Liver (tissue), 8 donors: ENCODE measurements at regions not wholly inside any gene's neighbourhood (a gene's known extent, or its start where the extent isn't known, plus 50 kb on each side); places are given as distances from the start of the nearest gene placed in this dataset.

ENCODE experiments used
- DNase-seq: peaks from one replicate; pipeline ENCODE4 v3.0.0-alpha.2; 2017; ENCODE audit warnings: low spot score
- H3K27ac ChIP-seq, 2 donors: one replicate each; pipeline ENCODE4 v1.7.0; 2013; ENCODE audit warnings: inconsistent platforms in 2 of 2, low read length in 2 of 2, control low read depth in 1 of 2, low read depth in 1 of 2, mild to moderate bottlenecking in 1 of 2
- H3K27me3 ChIP-seq, 4 donors: one replicate each; pipeline versions ENCODE4 v1.6.1 to v1.7.0; 2013; ENCODE audit warnings: low read length in 3 of 4, inconsistent platforms in 1 of 4, mild to moderate bottlenecking in 1 of 4, moderate library complexity in 1 of 4; ENCODE audit not compliant: control insufficient read depth in 4 of 4, insufficient read depth in 4 of 4
- H3K36me3 ChIP-seq, 4 donors: one replicate each; pipeline versions ENCODE4 v1.6.1 to v1.7.0; 2013; ENCODE audit warnings: low read length in 3 of 4, mild to moderate bottlenecking in 3 of 4, low read depth in 1 of 4, moderate library complexity in 1 of 4; ENCODE audit not compliant: control insufficient read depth in 4 of 4, insufficient read depth in 3 of 4
- H3K4me1 ChIP-seq, 4 donors: one replicate each; pipeline versions ENCODE4 v1.6.1 to v1.7.0; 2013; ENCODE audit warnings: low read length in 3 of 4, mild to moderate bottlenecking in 3 of 4, moderate library complexity in 1 of 4; ENCODE audit not compliant: control insufficient read depth in 4 of 4, insufficient read depth in 4 of 4
- H3K4me3 ChIP-seq, 3 donors: one replicate each; pipeline versions ENCODE4 v1.6.1 to v1.7.0; 2013; ENCODE audit warnings: low read length in 3 of 3, control low read depth in 1 of 3, low read depth in 1 of 3, mild to moderate bottlenecking in 1 of 3
- H3K9ac ChIP-seq, 2 donors: one replicate each; pipeline ENCODE4 v1.7.0; 2013; ENCODE audit warnings: low read length in 2 of 2, mild to moderate bottlenecking in 2 of 2, moderate library complexity in 2 of 2, control low read depth in 1 of 2, low read depth in 1 of 2
- H3K9me3 ChIP-seq, 4 donors: one replicate each; pipeline versions ENCODE4 v1.6.1 to v1.7.0; 2013; ENCODE audit warnings: low read length in 3 of 4; ENCODE audit not compliant: control insufficient read depth in 4 of 4
- ATF3 ChIP-seq: IDR thresholded peaks from 2 replicates; pipeline ENCODE4 v1.6.1; 2016; ENCODE audit warnings: antibody characterized with exemption
- CTCF ChIP-seq: fragments of 150-350 bp; IDR thresholded peaks from 2 replicates; pipeline ENCODE4 v1.5.1; 2017; ENCODE audit warnings: improper control_type of control experiment, low read depth, low read length; ENCODE audit not compliant: missing input control
- EGR1 ChIP-seq, 2 donors: IDR thresholded peaks; 2 replicates each; pipeline ENCODE4 v1.6.1; 2016 to 2018; ENCODE audit warnings: antibody characterized with exemption in 2 of 2, low read depth in 2 of 2
- FOXA1 ChIP-seq: IDR thresholded peaks from 2 replicates; pipeline ENCODE4 v1.6.1; 2016; ENCODE audit warnings: antibody characterized with exemption
- FOXA2 ChIP-seq: IDR thresholded peaks from 2 replicates; pipeline ENCODE4 v1.6.1; 2016; ENCODE audit warnings: antibody characterized with exemption
- GABPA ChIP-seq, 2 donors: IDR thresholded peaks in 1 of 2; conservative IDR thresholded peaks in 1 of 2; 2 replicates each; pipeline ENCODE4 v1.6.1; 2016; ENCODE audit warnings: antibody characterized with exemption in 2 of 2, mild to moderate bottlenecking in 1 of 2, moderate library complexity in 1 of 2
- HNF4A ChIP-seq, 2 donors: conservative IDR thresholded peaks; 2 replicates each; pipeline ENCODE4 v1.6.1; 2016; ENCODE audit warnings: antibody characterized with exemption in 2 of 2, mild to moderate bottlenecking in 2 of 2
- HNF4G ChIP-seq: IDR thresholded peaks from 2 replicates; pipeline ENCODE4 v1.6.1; 2016; ENCODE audit warnings: antibody characterized with exemption
- JUND ChIP-seq, 2 donors: IDR thresholded peaks; 2 replicates each; pipeline ENCODE4 v1.6.1; 2016; ENCODE audit warnings: antibody characterized with exemption in 2 of 2
- MAX ChIP-seq: IDR thresholded peaks from 2 replicates; pipeline ENCODE4 v1.6.1; 2016; ENCODE audit warnings: antibody characterized with exemption
- NR2F2 ChIP-seq: IDR thresholded peaks from 2 replicates; pipeline ENCODE4 v1.6.1; 2016; ENCODE audit warnings: antibody characterized with exemption
- RAD21 ChIP-seq, 2 donors: IDR thresholded peaks; 2 replicates each; pipeline ENCODE4 v1.6.1; 2016; ENCODE audit warnings: antibody characterized with exemption in 2 of 2, mild to moderate bottlenecking in 2 of 2
- REST ChIP-seq: IDR thresholded peaks from 2 replicates; pipeline ENCODE4 v1.6.1; 2016; ENCODE audit warnings: antibody characterized with exemption, mild to moderate bottlenecking
- RXRA ChIP-seq, 2 donors: IDR thresholded peaks; 2 replicates each; pipeline ENCODE4 v1.6.1; 2017 to 2018; ENCODE audit warnings: antibody characterized with exemption in 2 of 2, mild to moderate bottlenecking in 1 of 2
- SP1 ChIP-seq: IDR thresholded peaks from 2 replicates; pipeline ENCODE4 v1.6.1; 2018; ENCODE audit warnings: antibody characterized with exemption, mild to moderate bottlenecking
- TAF1 ChIP-seq: conservative IDR thresholded peaks from 2 replicates; pipeline ENCODE4 v1.6.1; 2016; ENCODE audit warnings: antibody characterized with exemption, mild to moderate bottlenecking
- YY1 ChIP-seq: IDR thresholded peaks from 2 replicates; pipeline ENCODE4 v1.6.1; 2016; ENCODE audit warnings: antibody characterized with exemption, mild to moderate bottlenecking
- ZBTB33 ChIP-seq: IDR thresholded peaks from 2 replicates; pipeline ENCODE4 v1.6.1; 2016; ENCODE audit warnings: antibody characterized with exemption
- WGBS: extraction: QIAGEN DNeasy Blood & Tissue Kit; methylation state at CpG from one replicate; pipeline ENCODE4 v1.1.7; 2013; 5-methylcytosine and 5-hydroxymethylcytosine counted together
- donor health status: healthy.
- donor health status: healthy.
- donor health status: healthy.
- donor health status: healthy.
- donor health status: healthy.

GRCh38 chr2:147342329-147342728 lies 502.5 kb upstream of the ACVR2A start:
- WGBS, result 91% methylated on average over 1 of the region's 1 CpG
- H3K27me3 ChIP-seq, result no peaks in the 10 kb centered on the region
- no peak overlapping the region for H3K4me3 ChIP-seq
- no peaks in the 10 kb centered on the region for H3K4me1 ChIP-seq
- TF ChIP-seq ATF3, result no peak
- TF ChIP-seq EGR1 (IDR thresholded peaks at IDR 0.05; ENCODE audit: low read depth in 2 of 2), result no peak
- no peak for TF ChIP-seq JUND (IDR thresholded peaks at IDR 0.05)
- no peak for TF ChIP-seq REST
- TF ChIP-seq ZBTB33, result no peak
- no peak for TF ChIP-seq RAD21 (IDR thresholded peaks at IDR 0.05)
- TF ChIP-seq SP1, result no peak
- no peak for TF ChIP-seq FOXA2
- TF ChIP-seq NR2F2, result no peak
- TF ChIP-seq CTCF, result no peak
- TF ChIP-seq GABPA (IDR thresholded peaks at IDR 0.05 in 1 of 2, conservative IDR thresholded peaks at IDR 0.05 in 1 of 2), result no peak
- no peak for TF ChIP-seq HNF4G
- no peak for TF ChIP-seq YY1
- no peak for TF ChIP-seq RXRA (IDR thresholded peaks at IDR 0.05)
- TF ChIP-seq MAX, result no peak
- TF ChIP-seq TAF1, result no peak
- TF ChIP-seq HNF4A (conservative IDR thresholded peaks at IDR 0.05), result no peak
- no peak for TF ChIP-seq FOXA1
- H3K36me3 ChIP-seq, result no peaks in the 10 kb centered on the region
- no peak overlapping the region for H3K9ac ChIP-seq
- peaks cover 0 to 2% (median 0%) of the 10 kb centered on the region in 4 donors for H3K9me3 ChIP-seq
- no peak for DNase-seq
- H3K27ac ChIP-seq, result no peak overlapping the region
